Esophagus squamous epithelium (tissue), 5 donors: ENCODE measurements at regions not wholly inside any gene's neighbourhood (a gene's known extent, or its start where the extent isn't known, plus 50 kb on each side); places are given as distances from the start of the nearest gene placed in this dataset.
A peak's percentile ranks its signal among the peaks of the same experiment; 100 is the strongest.

Experiments used
- DNase-seq: peaks from one replicate; lab custom pipeline; 2025; lab: John Stamatoyannopoulos, UW
- H3K27ac ChIP-seq, 4 donors: fragments of 200-600 bp; sonication (generic); one replicate each; pipeline ENCODE4 v1.5.1; 2016 to 2019; ENCODE audit warnings: mild to moderate bottlenecking in 1 of 4
- H3K27me3 ChIP-seq, 4 donors: fragments of 200-600 bp; sonication (generic); 1 replicate in 3 of 4; 2 replicates in 1 of 4; pipeline versions ENCODE4 v1.5.1 to v1.6.0; 2017 to 2021; ENCODE audit warnings: antibody characterized with exemption in 1 of 4
- H3K36me3 ChIP-seq, 3 donors: fragments of 200-600 bp; sonication (generic); one replicate each; pipeline ENCODE4 v1.5.1; 2016 to 2019
- H3K4me1 ChIP-seq, 3 donors: fragments of 200-600 bp; sonication (generic); one replicate each; pipeline ENCODE4 v1.5.1; 2017 to 2019
- H3K4me3 ChIP-seq, 4 donors: fragments of 200-600 bp; sonication (generic); 1 replicate in 3 of 4; 2 replicates in 1 of 4; pipeline ENCODE4 v1.5.1; 2016 to 2019; ENCODE audit warnings: mild to moderate bottlenecking in 2 of 4, moderate library complexity in 1 of 4
- H3K9me3 ChIP-seq, 3 donors: fragments of 200-600 bp; sonication (generic); one replicate each; pipeline ENCODE4 v1.5.1; 2016 to 2019
- CTCF ChIP-seq, 6 experiments: fragments of 450-650 bp in 4 of 6; fragments of 200-600 bp in 2 of 6; sonication (generic) in 2 of 6; IDR thresholded peaks; one replicate each; pipeline ENCODE4 v1.5.1; 2016 to 2019; ENCODE audit warnings: antibody characterized with exemption in 6 of 6, mild to moderate bottlenecking in 4 of 6, moderate library complexity in 4 of 6
- POLR2A ChIP-seq, 4 donors: fragments of 450-650 bp; IDR thresholded peaks; one replicate each; pipeline ENCODE4 v1.6.1; 2017; ENCODE audit warnings: antibody characterized with exemption in 4 of 4, mild to moderate bottlenecking in 4 of 4, moderate library complexity in 3 of 4
- WGBS, 2 donors: methylation state at CpG; one replicate each; pipeline ENCODE4 v1.1.5; 2018; 5-methylcytosine and 5-hydroxymethylcytosine counted together
- intact Hi-C: fragments of 100-400 bp; cut with DNase I; formaldehyde crosslinking; loops from one replicate; pipeline ENCODE4 v1.15.0; 2022
- donor health status: DM: yes; HTN: yes; CAD: no.

GRCh38 chr4:107138433-107138832 lies 102.3 kb upstream of the DKK2 start:
- TF ChIP-seq CTCF (IDR thresholded peaks at IDR 0.05) (no peak), POLR2A (IDR thresholded peaks at IDR 0.05) (no peak)
- Histone ChIP-seq H3K4me1 (peaks cover 0 to 6% (median 0%) of the 10 kb centered on the region in 3 donors), H3K36me3 (no peaks in the 10 kb centered on the region), H3K27ac (peak overlapping the region in 1 of 4 donors; percentile 15), H3K4me3 (no peak overlapping the region), H3K27me3 (no peaks in the 10 kb centered on the region), H3K9me3 (no peaks in the 10 kb centered on the region)
- 63 to 65% methylated on average over 1 of the region's 1 CpG for WGBS, 2 donors
- intact Hi-C loops: no loop called here
- no peak for DNase-seq

GRCh38 chr4:107133965-107134653 lies 98.0 kb upstream of the DKK2 start:
- DNase-seq: no peak
- 51 to 73% methylated on average over 4 of the region's 4 CpGs for WGBS, 2 donors

GRCh38 chr4:107131295-107131694 lies 95.2 kb upstream of the DKK2 start:
- no peaks in the 10 kb centered on the region for H3K9me3 ChIP-seq
- TF ChIP-seq POLR2A (IDR thresholded peaks at IDR 0.05): no peak
- no peak for TF ChIP-seq CTCF (IDR thresholded peaks at IDR 0.05)
- no peak overlapping the region for H3K27ac ChIP-seq
- DNase-seq: no peak
- no peaks in the 10 kb centered on the region for H3K4me1 ChIP-seq
- no peaks in the 10 kb centered on the region for H3K36me3 ChIP-seq
- no peak overlapping the region for H3K4me3 ChIP-seq
- intact Hi-C loops: no loop called here
- H3K27me3 ChIP-seq: no peaks in the 10 kb centered on the region
- 75 to 78% methylated on average over 1 of the region's 1 CpG for WGBS, 2 donors

More at GRCh38 chr4:107133965-107134653, 98.0 kb upstream of the DKK2 start:
- no peaks in the 10 kb centered on the region for H3K9me3 ChIP-seq
- H3K27ac ChIP-seq: no peak overlapping the region
- H3K36me3 ChIP-seq: no peaks in the 10 kb centered on the region
- intact Hi-C loops: no loop called here
- TF ChIP-seq POLR2A (IDR thresholded peaks at IDR 0.05): no peak
- TF ChIP-seq CTCF (IDR thresholded peaks at IDR 0.05): no peak
- H3K4me1 ChIP-seq: peaks cover 0 to 6% (median 0%) of the 10 kb centered on the region in 3 donors
- H3K27me3 ChIP-seq: no peaks in the 10 kb centered on the region
- no peak overlapping the region for H3K4me3 ChIP-seq

- WGBS, 2 donors: 42 to 48% methylated on average over 3 of the region's 3 CpGs
- intact Hi-C loops: no loop called here
Observed at GRCh38 chr4:107130157-107130556, 94.0 kb upstream of the DKK2 start.

More at GRCh38 chr4:107130157-107130556, 94.0 kb upstream of the DKK2 start:
- Histone ChIP-seq H3K4me1 (no peaks in the 10 kb centered on the region), H3K27me3 (no peaks in the 10 kb centered on the region), H3K36me3 (no peaks in the 10 kb centered on the region), H3K9me3 (no peaks in the 10 kb centered on the region), H3K27ac (no peak overlapping the region), H3K4me3 (no peak overlapping the region)
- DNase-seq: no peak
- TF ChIP-seq CTCF (IDR thresholded peaks at IDR 0.05) (no peak), POLR2A (IDR thresholded peaks at IDR 0.05) (no peak)
